ENCODE measurements at regions not wholly inside any gene's neighbourhood (a gene's known extent, or its start where the extent isn't known, plus 50 kb on each side); places are given as distances from the start of the nearest gene placed in this dataset.

GRCh38 chr1:55702064-55702463, 486.9 kb upstream of the USP24 start:
- TF ChIP-seq POLR2AphosphoS5 (IDR thresholded peaks at IDR 0.05; ENCODE audit: low read depth, low read length): no peak
- TF ChIP-seq POLR2A (IDR thresholded peaks at IDR 0.05; ENCODE audit: low read depth, low read length): no peak
- no peak for TF ChIP-seq TAF1 (IDR thresholded peaks at IDR 0.05; ENCODE audit: low read depth, low read length)
- TF ChIP-seq POU2F2 (IDR thresholded peaks at IDR 0.05; ENCODE audit: low read depth, low read length): no peak
- no peak for TF ChIP-seq SPI1 (IDR thresholded peaks at IDR 0.05; ENCODE audit: low read depth, low read length)
- no peak for TF ChIP-seq PAX5 (IDR thresholded peaks at IDR 0.05; ENCODE audit: insufficient read depth, low read length, severe bottlenecking)
